Heart right ventricle (tissue), 16 donors: ENCODE measurements at regions not wholly inside any gene's neighbourhood (a gene's known extent, or its start where the extent isn't known, plus 50 kb on each side); places are given as distances from the start of the nearest gene placed in this dataset.

Experiments
- ATAC-seq, 8 donors: fragments of 200-7000 bp; cut with Tn5 transposase; one replicate each; pipeline ENCODE4 v1.9.1; 2020; ENCODE audit warnings: mild to moderate bottlenecking in 8 of 8, moderate library complexity in 8 of 8, moderate number of reproducible peaks in 1 of 8
- DNase-seq, 2 donors: peaks; one replicate each; pipeline ENCODE4 v3.0.0-alpha.2; 2020
- H3K27ac ChIP-seq, 10 donors: fragments of 200-600 bp; sonication (generic) in 2 of 10; one replicate each; pipeline versions ENCODE4 v1.5.0 to v1.8.0; 2020 to 2022; ENCODE audit warnings: mild to moderate bottlenecking in 3 of 10
- H3K27me3 ChIP-seq, 7 donors: fragments of 200-600 bp; one replicate each; pipeline ENCODE4 v1.8.0; 2021 to 2022; ENCODE audit warnings: mild to moderate bottlenecking in 2 of 7
- H3K36me3 ChIP-seq, 9 donors: fragments of 200-600 bp; sonication (generic) in 1 of 9; one replicate each; pipeline versions ENCODE4 v1.5.0 to v1.8.0; 2020 to 2022; ENCODE audit warnings: mild to moderate bottlenecking in 2 of 9
- H3K4me1 ChIP-seq, 9 donors: fragments of 200-600 bp; sonication (generic) in 1 of 9; one replicate each; pipeline versions ENCODE4 v1.5.0 to v1.8.0; 2020 to 2022; ENCODE audit warnings: mild to moderate bottlenecking in 4 of 9
- H3K4me3 ChIP-seq, 10 donors: fragments of 200-600 bp; sonication (generic) in 2 of 10; one replicate each; pipeline versions ENCODE4 v1.5.0 to v1.8.0; 2020 to 2022; ENCODE audit warnings: mild to moderate bottlenecking in 7 of 10, moderate library complexity in 2 of 10
- H3K9me3 ChIP-seq, 11 donors: fragments of 200-600 bp in 10 of 11; sonication (generic) in 2 of 11; one replicate each; pipeline versions ENCODE4 v1.5.0 to v1.8.0; 2013 to 2022; ENCODE audit warnings: mild to moderate bottlenecking in 2 of 11, control low read depth in 1 of 11, moderate library complexity in 1 of 11
- WGBS, 2 donors: extraction: QIAGEN DNeasy Blood & Tissue Kit; methylation state at CpG; one replicate each; pipeline ENCODE4 v1.1.7; 2013; ENCODE audit warnings: inconsistent platforms in 1 of 2; 5-methylcytosine and 5-hydroxymethylcytosine counted together
- intact Hi-C, 10 donors: fragments of 100-400 bp; cut with DNase I; formaldehyde crosslinking; loops; one replicate each; pipeline versions ENCODE4 v1.11.1 to v1.14.2; 2022
- TF ChIP-seq, protein P1 (sequence below), 9 donors: fragments of 200-600 bp; sonication (generic) in 2 of 9; IDR thresholded peaks; one replicate each; pipeline versions ENCODE4 v1.5.0 to v1.8.0; 2021 to 2022; ENCODE audit warnings: antibody characterized with exemption in 9 of 9, mild to moderate bottlenecking in 5 of 9, moderate library complexity in 1 of 9
- donor health status: Arrhythmogenic right ventricular cardiomyopathy.
- donor health status: ischemic (EF 13 %, LVEDD 7.1; RV severe dilation, severe dysfunction).
- donor health status: healthy with polysubstance abuse.
- donor health status: DM: no; HTN: yes; CAD: no.
- donor health status: DM: no; HTN: no; CAD: no.
- donor health status: ischemic (EF 25% LVEDD 6.9; RV normal size, moderate dysfunction).
- donor health status: ischemic (EF 25% LVEDD 5.7; RV mildly dilated, moderate dysfunction).
- donor health status: healthy.
- donor health status: DM: yes; HTN: yes; CAD: no.
- donor health status: Ischemic cardiomyopathy.
- donor health status: ischemic (EF 35%, LVEDD 5.7; RV mildly dilated, moderate dysfunction).
- donor health status: nonischemic (EF 11% LVEDD 7.7; RV severe dilation, severe dysfunction).
- donor health status: DM: yes; HTN: yes; CAD: no.
- donor health status: PGD.
- donor health status: ischemic (EF 29% LVEDD 5.4; RV normal size, mild dysfunction).
- donor health status: nonischemic (EF 23%, LVEDD 6.1; RV moderate dilation, normal function).

DNA sequence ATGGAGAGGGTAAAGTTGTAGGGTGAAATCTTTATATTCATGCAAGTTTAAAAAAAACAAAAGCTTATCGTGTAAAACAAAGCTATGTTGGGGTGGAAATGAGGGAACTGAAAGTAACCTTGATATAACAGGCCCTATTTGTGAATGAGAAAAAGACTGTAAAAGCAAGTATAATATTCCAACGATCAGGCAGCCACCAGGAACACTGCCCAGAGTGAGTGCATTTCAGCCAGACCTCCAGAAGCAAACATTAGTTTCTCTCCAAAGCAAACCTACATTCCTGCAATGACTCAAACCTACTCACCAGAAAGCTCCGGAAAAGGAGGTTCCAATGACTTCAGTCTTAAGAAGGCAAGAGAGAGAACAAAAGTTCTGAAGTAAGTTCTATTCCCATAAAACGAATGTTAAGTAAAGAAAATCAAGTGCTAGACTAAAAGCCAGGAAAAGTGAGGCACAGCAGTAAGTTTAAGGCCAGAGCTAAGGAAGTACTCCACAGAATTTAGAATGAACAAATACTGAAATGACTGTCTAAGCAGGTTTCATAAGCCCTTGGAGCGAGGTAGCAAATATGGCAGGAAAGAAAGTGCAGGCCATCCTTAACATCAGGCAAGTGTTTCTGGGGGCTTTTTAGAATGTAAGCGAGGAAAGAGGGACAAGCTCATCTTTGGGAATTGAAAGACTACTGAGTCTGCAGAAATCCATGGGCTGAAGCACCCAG, 493.1 kb downstream of the XPNPEP1 start:
- intact Hi-C loops, result no loop called here
- Histone ChIP-seq H3K4me1 (no peaks in the 10 kb centered on the region), H3K36me3 (no peaks in the 10 kb centered on the region), H3K27ac (no peak overlapping the region), H3K27me3 (no peaks in the 10 kb centered on the region), H3K4me3 (no peak overlapping the region), H3K9me3 (no peaks in the 10 kb centered on the region)
- WGBS, 2 donors, result 69 to 80% methylated on average over 6 of the region's 6 CpGs
- ATAC-seq (no peak), DNase-seq (no peak)
- TF ChIP-seq, protein P1, sequence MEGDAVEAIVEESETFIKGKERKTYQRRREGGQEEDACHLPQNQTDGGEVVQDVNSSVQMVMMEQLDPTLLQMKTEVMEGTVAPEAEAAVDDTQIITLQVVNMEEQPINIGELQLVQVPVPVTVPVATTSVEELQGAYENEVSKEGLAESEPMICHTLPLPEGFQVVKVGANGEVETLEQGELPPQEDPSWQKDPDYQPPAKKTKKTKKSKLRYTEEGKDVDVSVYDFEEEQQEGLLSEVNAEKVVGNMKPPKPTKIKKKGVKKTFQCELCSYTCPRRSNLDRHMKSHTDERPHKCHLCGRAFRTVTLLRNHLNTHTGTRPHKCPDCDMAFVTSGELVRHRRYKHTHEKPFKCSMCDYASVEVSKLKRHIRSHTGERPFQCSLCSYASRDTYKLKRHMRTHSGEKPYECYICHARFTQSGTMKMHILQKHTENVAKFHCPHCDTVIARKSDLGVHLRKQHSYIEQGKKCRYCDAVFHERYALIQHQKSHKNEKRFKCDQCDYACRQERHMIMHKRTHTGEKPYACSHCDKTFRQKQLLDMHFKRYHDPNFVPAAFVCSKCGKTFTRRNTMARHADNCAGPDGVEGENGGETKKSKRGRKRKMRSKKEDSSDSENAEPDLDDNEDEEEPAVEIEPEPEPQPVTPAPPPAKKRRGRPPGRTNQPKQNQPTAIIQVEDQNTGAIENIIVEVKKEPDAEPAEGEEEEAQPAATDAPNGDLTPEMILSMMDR (IDR thresholded peaks at IDR 0.05), result no peak

DNA sequence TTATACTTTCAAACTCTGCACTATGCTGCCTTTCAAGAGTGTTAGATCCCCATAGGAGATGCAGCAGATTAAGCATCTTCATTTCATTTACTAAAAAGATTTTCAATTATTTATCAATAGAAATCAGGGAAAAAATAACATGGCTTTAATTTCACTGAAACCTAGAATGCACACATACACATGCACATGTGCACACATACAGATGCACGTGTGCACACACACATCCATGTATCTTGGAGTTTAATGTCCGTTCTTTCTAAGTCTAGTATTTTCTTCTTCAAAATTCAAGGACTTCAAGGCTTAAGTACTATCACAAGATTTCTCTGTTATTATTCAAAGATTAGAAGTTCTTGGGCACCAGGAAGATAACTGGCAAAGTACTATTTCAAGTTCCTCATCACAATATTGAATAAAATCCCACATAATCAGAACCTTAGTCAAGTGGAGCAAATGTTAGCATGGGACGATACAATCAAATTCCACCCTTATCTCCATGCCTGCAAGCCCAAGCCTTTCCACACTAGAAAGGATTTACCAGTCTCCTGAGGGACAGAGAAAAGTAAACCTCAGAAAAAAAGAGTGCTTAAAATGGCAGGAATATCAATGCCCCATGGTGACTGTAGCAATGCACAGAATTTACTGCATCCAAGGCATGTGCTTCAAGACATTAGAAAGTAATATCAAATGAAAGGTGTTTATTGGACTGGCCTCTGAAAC, 494.4 kb downstream of the XPNPEP1 start:
- Histone ChIP-seq H3K27me3 (no peaks in the 10 kb centered on the region), H3K9me3 (no peaks in the 10 kb centered on the region), H3K4me1 (no peaks in the 10 kb centered on the region), H3K36me3 (no peaks in the 10 kb centered on the region), H3K27ac (no peak overlapping the region), H3K4me3 (no peak overlapping the region)
- ATAC-seq, result no peak
- TF ChIP-seq, protein P1 (IDR thresholded peaks at IDR 0.05), result no peak
- no peak for DNase-seq
- WGBS, 2 donors, result 63 to 66% methylated on average over 3 of the region's 3 CpGs
- intact Hi-C loops, result no loop called here

DNA sequence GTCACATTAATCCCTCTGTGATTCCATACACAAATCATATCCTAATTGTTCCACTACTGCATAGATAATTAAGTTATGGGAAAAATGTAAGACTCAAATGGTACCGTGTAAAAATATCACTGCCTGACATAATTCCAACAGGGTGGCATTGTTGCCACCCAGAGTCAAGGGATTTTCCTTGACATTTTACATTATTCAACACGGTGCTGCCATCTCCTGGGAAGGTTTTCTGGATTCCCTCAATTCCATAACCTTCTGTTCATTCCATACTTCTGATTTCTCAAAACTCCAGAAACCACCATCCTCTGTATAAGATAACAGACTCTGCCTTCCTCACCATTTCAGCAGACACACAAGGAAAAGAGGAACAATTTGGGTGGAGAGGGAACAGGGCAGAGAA, 495.9 kb downstream of the XPNPEP1 start:
- DNase-seq (no peak), ATAC-seq (no peak)
- TF ChIP-seq, protein P1 (IDR thresholded peaks at IDR 0.05), result no peak
- Histone ChIP-seq H3K36me3 (no peaks in the 10 kb centered on the region), H3K27ac (no peak overlapping the region), H3K4me1 (no peaks in the 10 kb centered on the region), H3K4me3 (no peak overlapping the region), H3K27me3 (no peaks in the 10 kb centered on the region), H3K9me3 (no peaks in the 10 kb centered on the region)
- intact Hi-C loops, result no loop called here
- WGBS, 2 donors, result 48 to 55% methylated on average over 2 of the region's 2 CpGs

DNA sequence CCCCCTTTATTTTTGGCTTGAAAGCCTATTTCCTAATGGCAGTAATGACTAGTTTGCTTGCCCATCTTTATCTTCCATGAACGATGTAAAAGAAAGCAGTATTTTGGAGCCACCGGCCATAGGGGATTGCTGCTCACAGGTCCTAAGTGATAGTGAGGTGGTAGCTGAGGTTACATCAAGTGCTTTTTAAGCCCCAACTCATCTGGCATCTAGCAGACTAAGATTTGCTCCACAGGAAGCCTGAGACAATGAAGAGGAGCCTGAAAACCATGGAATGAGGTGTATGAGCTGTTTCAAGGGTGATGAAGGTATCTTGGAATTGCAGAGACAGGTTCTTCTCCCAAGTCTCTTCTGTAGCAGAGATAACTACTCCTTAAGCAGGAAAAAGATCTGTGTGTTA, 496.3 kb downstream of the XPNPEP1 start:
- H3K36me3 ChIP-seq, result no peaks in the 10 kb centered on the region
- no peak overlapping the region for H3K4me3 ChIP-seq
- H3K4me1 ChIP-seq, result no peaks in the 10 kb centered on the region
- no peaks in the 10 kb centered on the region for H3K9me3 ChIP-seq
- DNase-seq (no peak), ATAC-seq (no peak)
- TF ChIP-seq, protein P1 (IDR thresholded peaks at IDR 0.05), result no peak
- H3K27me3 ChIP-seq, result no peaks in the 10 kb centered on the region
- H3K27ac ChIP-seq, result no peak overlapping the region
- WGBS, 2 donors, result 53 to 60% methylated on average over 2 of the region's 2 CpGs
- intact Hi-C loops, result no loop called here
